GM19351 (cell line): ENCODE measurements at regions not wholly inside any gene's neighbourhood (a gene's known extent, or its start where the extent isn't known, plus 50 kb on each side); places are given as distances from the start of the nearest gene placed in this dataset.

ENCODE experiments used
- ATAC-seq: cut with Tn5 transposase; IDR thresholded peaks from one replicate; pipeline ENCODE4 v1.9.1; 2021; ENCODE audit warnings: mild to moderate bottlenecking, moderate library complexity; ENCODE audit not compliant: unreplicated experiment

DNA sequence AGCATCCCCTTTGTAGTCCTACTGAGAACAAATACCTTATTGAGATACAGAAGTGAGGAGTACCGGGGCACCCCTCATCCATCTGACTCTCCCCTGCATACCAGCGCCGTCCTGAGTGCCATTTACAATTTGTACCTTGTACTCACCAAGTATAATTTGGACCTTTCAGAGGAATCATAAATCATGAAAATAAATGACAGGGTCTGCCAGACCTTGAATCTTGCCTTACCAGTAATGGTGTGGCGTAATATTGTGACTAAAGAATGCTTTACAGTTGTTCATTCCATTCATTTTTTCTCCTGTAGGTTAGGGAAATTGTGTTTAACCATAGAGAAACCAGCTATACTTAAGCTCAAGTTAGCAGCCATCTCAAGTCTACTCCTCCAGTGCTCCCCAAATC is 243.7 kb upstream of the RGS6 start:
- no peak for ATAC-seq

DNA sequence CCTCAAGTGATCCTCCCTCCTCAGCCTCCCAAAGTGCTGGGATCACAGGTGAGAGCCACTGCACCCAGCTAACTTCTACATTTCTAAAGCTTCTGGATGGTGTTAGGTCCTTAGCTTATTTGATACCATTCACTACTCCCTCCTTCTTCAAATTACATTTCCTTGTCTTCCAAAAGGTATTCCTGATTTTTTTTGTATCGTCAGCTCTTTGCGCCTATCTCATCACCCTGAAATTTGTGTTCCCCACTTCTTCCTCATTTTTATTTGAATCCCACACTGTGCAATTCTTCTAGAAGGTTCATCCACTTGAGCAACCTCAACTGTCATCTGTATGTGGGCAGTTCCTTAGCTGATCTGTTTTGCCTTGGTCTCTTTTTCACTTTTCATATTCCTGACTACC is 241.8 kb upstream of the RGS6 start:
- no peak for ATAC-seq

DNA sequence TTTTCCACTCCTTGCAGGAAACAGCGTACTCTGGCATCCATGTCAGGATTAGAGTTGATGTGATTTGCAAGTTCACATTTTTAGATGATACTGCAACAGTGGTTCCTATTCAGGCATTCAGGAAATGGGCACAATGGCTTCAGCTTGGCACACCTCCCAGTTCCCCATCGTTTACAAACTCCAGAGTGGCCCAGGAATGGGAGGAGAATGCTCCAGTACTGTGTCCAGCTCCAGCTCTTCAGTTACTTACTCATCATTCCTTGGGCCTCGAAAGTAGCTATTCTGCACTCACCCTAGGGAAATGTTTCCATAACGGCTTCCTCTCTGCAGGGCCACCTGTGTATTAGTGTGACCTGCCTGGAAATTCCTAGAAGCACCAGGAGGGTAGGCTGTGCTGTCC is 239.7 kb upstream of the RGS6 start:
- ATAC-seq: no peak

DNA sequence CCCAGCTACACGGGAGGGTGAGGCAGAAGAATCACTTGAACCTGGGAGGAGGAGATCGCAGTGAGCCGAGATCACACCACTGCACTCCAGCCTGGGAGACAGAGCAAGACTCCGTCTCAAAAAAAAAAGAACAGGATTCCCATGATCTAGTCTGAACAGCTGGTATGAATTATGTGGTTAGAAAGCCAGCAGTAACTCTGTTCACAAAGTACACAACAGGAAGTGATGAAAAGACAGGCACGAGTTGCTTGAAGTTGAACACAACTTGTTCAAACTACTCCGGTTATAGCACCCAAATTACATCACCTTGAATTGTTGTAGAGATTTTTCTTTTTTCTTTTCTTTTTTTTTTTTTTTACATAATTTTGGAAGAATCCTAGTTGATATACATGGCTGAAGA is 238.8 kb upstream of the RGS6 start:
- ATAC-seq: no peak

DNA sequence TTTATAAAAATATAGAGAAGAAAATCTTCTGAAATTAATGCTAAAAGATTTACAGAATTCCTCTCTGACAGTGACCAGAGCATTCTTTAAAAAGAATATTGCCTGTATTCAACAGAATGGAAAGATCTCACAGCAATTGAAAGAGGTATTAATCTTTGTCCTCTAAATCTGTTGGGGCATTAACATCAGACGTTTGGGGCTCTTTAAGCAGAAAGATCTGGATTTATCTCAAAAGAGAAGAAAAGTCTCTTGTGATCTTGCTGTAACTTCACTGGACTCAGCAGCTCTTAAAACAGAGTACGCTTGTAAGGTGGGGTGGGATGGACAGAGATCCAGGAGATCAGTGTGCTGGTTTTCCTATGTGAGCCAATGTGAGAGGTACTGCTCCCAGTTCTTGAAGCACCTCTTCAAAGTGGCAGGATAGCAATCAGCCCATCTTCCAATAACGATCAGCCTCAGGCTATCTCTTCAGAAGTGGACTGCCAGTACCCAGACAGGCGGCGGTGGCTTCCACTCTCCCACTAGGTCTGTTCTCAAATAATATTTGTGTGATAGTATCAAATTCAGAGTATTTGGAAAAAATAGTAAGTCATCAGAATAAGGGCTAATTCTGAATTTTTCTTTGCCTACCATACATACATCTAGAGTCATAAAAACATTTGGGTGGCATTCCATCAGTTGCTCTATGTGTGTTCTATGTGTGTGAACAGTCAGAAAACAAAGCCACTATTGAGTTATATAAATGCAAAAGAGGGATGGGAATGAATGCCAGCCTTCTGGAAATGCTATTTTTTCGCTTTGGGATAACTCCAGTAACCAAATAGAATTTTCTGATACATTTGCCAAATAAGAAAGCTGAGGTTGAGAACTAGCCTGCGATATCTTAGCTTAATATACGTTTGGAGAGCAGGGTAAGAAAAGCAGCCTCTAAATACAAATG is 237.4 kb upstream of the RGS6 start:
- no peak for ATAC-seq

DNA sequence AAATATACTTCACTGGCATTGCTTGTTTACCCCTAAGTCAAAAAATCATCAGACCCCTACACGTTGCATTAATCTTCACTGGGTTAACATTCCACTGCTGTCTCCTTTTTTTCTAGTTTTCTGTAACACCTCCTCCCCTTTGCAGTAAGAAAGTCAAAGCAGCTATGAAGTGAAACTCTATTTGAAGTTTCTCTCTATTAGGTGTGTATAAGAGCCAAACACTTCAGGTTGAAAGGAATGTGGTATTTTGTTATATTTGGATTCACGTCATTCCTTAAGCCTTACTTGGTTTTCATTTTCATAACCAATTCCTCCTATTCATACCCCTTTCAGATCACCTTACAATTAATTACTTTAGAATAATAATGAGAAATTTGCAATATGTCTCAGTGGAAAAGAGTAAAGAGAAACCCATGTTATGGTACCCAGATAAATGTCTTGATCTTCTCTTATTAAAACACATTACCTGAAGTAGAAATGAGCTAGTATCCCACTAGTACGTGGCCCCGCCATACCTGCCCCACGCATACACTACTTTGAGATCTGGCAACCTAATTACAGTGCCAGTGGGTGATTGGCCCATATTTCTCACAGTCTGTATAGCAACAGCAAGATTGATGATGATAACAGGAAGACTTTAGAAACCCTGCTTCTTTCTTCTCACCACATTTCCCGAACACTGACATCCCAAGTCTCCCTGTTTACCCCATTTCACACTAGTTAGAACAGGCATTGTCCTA is 236.4 kb upstream of the RGS6 start:
- ATAC-seq: no peak

DNA sequence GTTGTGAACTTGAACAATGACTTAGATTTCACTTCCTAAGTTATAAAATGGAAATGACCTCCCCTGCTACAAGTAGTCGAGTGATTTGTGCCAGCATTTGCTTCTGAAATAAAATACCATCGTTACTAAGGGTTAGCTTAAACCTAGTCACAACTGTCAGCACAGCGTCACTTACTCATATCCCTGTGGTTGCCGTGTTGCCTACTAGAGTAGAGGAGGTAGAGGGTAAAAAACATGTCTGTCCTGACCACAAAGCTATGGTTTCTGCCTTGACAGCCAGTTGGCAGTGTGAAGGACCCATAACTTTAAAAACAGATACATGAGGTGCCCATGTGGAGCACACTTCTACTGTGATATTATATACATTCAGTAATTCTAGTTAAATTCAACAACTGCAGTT is 234.2 kb upstream of the RGS6 start:
- no peak for ATAC-seq

DNA sequence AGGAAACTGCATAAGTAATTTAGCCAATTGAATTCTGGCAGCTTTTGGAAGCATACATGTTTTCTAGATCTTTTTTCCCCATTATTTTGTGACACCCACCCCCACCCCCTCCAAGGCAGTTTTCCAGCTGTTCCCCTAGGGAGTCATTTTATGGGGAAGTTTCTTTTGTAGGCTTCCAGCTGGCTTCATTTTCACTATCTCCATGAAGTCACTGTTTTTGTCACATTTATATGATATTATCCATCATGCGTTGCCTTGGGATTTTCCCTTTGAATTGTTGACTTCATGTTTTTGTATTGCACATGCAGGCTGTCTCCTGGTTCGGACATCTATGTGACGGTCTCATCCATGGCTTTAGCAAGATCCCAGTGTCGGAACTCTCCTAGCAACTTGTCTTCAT is 233.6 kb upstream of the RGS6 start:
- no peak for ATAC-seq

DNA sequence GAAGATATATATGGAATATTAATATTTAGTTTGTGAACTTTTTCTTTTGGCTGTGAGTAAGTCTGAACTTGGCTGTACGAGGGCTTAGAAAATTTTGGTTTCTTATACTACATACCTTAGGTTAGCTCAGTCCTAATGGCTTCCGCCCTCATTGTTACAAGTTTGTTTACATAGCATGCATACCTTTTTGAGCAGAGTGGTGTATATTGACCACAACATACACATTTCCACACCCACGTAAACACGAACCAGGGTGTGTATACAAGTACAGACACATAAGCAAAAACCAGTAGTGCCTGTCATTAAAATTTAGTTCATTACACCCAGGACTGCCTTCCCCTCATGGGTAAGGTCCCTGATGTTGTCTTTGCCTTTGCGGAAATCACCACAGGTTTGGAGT is 230.2 kb upstream of the RGS6 start:
- no peak for ATAC-seq

DNA sequence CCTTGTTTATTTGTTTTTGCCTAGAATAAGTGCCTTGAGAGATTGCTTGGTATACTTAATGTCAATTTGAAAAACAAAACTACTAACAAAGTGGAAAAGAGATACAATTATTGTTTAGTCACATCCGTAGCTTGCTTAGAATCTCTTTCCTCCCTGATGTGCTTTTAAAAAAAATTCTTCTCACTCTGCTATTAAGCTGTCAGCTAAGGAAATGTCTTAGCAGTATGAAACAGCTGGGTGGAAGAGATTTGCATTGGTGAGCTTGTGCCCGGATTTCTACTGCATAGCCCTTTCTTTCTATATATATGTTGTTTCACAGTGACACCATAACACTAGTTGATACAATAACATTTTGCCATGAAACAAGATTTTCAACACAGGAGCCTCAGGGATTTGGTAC is 229.4 kb upstream of the RGS6 start:
- ATAC-seq: no peak

DNA sequence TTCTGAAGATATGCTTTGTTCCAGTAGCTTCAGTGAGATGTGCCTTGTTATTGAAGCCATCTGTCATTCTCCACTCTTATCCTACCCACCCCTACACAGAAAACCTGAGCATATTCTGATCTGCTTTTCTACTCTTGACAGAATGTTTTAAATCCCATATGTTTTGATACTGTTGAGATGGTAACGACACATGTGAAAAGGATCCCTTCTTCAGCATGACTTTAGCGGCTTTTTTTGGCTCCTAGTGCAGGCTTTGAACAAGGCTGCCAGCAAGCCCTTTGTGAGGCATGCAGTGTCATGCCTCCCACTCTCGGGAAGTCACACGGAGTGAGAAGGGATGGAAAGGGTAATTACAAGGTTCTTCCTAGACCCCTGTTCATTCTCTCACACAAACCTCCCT is 228.8 kb upstream of the RGS6 start:
- ATAC-seq: no peak

DNA sequence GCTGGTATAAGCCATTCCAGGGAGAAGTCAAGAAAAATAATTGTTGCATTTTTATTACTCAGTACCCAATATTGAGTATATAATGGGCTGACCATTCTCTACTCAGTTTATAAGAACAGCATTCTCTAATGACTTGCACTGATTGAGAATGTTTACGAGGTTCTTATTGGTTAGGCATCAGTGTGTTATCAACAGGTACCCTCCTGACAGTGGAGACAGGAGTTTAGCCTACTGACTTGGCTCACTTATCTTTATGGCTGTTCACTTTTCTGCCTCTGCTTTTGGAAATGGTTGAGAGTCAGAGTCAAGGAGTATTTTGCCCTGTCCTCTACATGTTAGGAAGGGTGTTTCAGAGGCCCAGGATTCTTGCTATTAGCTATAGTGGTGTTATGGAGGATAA is 228.0 kb upstream of the RGS6 start:
- ATAC-seq: no peak

DNA sequence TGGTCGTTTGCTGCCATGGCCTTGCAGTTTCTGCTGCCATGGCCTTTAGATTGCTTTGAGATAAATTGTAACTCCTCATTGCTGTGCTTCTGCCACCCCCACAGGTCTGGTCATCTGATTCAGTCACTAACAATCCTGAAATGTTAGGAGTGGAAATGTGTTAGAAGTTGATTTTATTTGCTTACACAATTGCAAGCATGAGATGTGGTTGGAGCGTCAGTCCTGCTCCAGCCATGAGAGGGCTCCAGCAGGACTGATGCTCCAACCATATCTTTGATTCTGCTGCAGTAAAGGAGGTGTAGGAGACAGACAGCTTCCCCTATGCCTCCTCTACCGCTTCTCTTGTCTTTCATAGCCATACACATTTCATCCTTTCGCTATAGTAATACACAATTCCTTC is 226.8 kb upstream of the RGS6 start:
- ATAC-seq: no peak

DNA sequence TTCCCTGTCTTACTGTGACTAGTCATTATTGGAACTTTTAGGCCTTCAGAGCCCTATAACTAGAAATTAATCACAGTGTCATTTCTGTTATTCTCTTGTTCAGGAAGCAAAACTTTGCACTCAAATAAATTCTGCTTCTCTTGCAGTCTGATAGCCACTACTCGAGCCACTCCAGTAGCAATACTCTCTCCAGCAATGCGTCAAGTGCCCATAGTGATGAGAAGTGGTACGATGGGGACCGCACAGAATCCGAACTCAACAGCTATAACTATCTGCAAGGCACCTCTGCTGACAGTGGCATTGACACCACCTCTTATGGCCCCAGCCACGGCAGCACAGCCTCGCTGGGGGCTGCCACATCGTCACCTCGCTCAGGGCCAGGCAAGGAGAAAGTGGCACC is 223.2 kb upstream of the RGS6 start:
- ATAC-seq: no peak

DNA sequence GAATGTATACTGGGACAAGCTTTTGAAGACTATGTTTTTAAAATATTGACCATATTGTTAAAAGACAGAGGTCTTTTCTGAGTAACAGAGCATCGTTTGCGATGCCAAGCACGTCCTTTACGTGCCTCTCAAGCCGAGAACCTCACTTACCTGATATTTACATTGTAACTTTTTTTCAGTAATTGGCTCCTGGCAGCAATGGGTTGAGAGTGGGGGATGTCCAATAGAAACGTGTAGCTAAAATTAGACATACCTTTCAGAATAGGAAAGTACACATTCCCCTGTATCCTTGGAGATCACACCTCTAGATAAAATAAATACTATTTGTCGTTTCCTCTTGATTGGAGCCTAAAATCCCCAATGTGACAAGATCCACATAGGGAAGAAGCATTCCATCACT is 222.2 kb upstream of the RGS6 start:
- ATAC-seq: no peak

DNA sequence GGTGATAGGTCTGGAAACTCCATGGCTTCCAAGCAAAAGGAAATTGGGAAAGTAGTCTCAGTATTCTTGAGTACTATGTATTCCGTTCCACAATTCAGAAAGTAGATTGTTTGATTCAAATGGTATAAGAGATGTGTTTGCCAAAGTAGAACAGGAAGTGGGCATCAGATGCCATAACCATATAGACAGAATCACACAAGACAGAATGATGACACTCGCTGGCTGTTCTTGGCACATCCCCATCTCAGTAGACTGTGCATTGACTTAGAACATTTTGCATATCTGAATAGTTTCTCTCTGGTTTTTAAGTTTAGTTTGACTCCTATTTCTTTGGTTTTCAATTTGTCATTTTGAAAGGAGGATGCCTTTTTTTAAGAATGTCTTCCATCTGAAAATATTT is 221.1 kb upstream of the RGS6 start:
- ATAC-seq: no peak

DNA sequence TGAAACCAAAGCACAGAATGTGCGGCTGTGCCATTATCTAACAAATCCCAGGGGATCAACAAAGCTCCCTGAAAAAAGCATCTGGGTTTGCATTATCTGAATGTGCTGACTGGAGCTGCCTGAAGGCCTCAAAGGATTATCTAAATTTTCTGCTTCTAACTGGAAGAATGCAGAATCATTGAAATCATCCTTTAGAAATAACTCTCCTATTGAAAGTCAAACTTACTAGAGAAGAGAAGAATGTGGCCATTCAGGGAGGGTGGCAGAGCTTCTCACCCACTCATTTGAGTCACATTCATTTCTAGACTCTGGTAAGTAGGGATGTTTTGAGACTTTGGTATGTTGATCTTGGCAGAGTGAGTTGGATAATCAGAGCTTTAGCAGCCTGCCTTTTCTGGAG is 220.6 kb upstream of the RGS6 start:
- ATAC-seq: no peak

DNA sequence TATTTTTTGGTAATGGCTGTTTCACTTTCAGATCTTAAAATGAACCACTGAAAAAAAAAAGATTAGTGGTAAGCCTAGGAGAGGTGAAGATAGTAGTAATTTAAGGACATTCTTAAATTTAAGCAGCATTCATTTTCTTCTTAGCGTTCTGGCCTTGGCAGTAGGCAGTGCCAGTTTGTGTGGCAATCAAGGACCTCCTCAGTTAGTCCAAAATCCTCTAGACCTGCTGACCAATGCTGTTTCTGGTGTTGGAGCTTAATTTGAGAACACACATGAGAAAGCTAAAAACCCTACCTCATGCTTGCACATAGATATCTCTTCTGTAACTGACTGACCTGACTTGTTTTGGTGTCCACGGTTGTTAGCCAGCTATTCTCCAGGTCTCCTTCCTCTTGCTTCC is 219.8 kb upstream of the RGS6 start:
- no peak for ATAC-seq

DNA sequence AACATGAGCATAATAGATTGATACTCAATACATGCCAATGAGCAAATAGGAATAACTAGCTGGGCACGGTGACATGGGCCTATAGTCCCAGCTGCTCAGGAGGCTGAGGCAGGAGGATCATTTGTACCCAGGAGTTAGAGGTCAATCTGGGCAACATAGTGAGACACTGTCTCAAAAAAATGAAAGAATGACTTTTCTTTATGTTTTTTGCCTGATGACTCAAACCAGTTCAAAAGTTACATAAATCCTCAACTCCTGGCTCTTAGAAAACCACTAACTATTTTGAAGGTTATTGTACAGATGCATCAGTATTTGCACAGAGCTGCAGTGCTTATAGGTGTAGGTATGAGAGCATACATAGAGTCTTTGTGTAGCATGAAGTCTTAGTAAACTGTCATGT is 219.2 kb upstream of the RGS6 start:
- ATAC-seq: no peak

DNA sequence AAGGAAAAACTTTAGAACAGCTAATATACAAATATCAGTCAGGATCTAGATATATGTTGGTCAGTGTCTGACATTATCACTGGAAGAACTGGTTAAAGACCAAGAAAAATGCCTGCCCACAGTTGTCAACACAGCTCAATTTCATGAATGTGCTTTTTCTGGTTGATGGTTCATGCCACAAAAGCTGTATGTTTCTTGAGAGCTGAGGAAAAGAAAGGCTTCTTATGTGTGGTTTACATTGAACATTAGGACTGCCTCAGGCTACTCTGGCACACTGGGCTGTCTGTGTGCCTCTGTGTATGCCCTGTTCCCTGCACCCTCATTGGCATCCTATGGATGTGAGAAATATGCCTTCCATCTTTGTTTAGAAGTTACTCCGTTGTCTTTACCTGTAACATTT is 218.8 kb upstream of the RGS6 start:
- no peak for ATAC-seq

DNA sequence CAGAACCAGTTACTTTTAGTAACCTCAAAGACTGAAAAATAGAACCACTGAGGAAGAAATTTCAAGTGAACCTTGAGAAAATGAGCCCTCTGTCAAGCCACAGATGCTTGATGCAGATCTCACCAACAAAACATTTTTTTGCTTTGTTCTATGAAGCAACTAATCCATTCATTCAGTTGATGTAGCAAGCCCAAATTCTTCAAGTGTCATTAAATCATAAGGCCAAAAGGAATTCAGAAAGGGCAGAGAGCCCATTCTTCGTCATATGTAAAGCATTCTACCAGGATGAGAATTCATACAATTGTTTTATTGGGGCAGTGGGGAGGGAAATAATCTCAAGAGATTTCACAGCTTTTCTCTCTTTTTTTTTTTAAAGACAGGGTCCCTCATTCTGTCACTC is 218.0 kb upstream of the RGS6 start:
- no peak for ATAC-seq

DNA sequence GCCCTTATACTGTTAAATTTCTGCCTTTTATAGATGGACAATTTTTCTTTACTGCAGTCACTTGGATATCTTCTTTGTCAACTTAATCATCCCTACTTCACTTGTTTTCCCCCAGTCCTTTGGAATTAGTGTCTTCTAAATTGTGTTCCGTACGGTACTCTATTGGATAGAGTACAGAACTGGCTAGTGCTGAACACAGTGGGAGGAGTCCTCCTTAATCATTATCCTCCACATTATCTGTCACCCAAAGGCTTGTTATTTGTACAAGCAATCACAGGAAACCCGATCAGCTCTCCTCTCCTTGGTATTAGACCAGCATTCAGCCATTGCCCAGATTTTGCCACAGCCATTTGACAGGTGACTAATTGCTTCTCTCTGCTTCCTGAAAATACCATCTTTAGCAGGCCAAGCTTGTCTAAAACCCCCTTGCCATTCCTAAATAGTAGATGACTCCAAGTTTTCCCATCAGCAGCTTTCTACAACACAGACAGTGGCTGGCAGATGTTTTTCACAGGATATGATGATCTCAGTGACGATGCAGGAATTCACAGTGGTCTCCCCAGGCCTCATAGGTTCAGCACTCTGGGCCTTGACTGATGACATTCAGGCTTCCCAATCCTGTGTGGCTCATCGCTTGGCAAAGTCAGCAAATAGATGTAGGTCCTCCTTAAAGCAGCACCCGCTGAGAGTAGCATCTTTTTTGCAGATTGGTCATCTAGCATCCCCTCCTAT is 216.0 kb upstream of the RGS6 start:
- ATAC-seq: no peak
